NB4 (cell line): ENCODE measurements at regions not wholly inside any gene's neighbourhood (a gene's known extent, or its start where the extent isn't known, plus 50 kb on each side); places are given as distances from the start of the nearest gene placed in this dataset.

Experiments
- CTCF ChIP-seq: IDR thresholded peaks from one replicate; pipeline ENCODE4 v1.5.1; 2012; ENCODE audit warnings: low read depth, low read length
- POLR2A ChIP-seq: IDR thresholded peaks from 2 replicates; pipeline ENCODE4 v1.6.1; 2011; ENCODE audit warnings: mild to moderate bottlenecking; ENCODE audit not compliant: insufficient read length; ENCODE audit errors: extremely low read depth
- TF ChIP-seq, protein P1 (sequence below): IDR thresholded peaks from 2 replicates; pipeline ENCODE4 v1.6.1; 2011; ENCODE audit warnings: low read depth, low read length

GRCh38 chr6:22627644-22628043, 58.3 kb downstream of the HDGFL1 start:
- TF ChIP-seq CTCF: no peak
- no peak for TF ChIP-seq POLR2A
- TF ChIP-seq, protein P1, sequence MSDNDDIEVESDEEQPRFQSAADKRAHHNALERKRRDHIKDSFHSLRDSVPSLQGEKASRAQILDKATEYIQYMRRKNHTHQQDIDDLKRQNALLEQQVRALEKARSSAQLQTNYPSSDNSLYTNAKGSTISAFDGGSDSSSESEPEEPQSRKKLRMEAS: no peak
